Spleen (tissue), 7 donors: ENCODE measurements at regions not wholly inside any gene's neighbourhood (a gene's known extent, or its start where the extent isn't known, plus 50 kb on each side); places are given as distances from the start of the nearest gene placed in this dataset.

Source experiments
- CTCF ChIP-seq, 11 experiments: fragments of 200-600 bp in 7 of 11; fragments of 450-650 bp in 4 of 11; sonication (generic) in 4 of 11; IDR thresholded peaks in 8 of 11; conservative IDR thresholded peaks in 3 of 11; 1 replicate in 7 of 11; 2 replicates in 4 of 11; pipeline versions ENCODE4 v1.4.0 to v1.8.0; 2016 to 2021; ENCODE audit warnings: antibody characterized with exemption in 11 of 11, inconsistent platforms in 4 of 11, mild to moderate bottlenecking in 1 of 11
- POLR2A ChIP-seq, 3 donors: fragments of 450-650 bp; IDR thresholded peaks; one replicate each; pipeline ENCODE4 v1.5.1; 2017; ENCODE audit warnings: antibody characterized with exemption in 3 of 3, mild to moderate bottlenecking in 1 of 3
- POLR2AphosphoS5 ChIP-seq, 3 donors: sonication (generic); formaldehyde crosslinking; IDR thresholded peaks; one replicate each; pipeline ENCODE4 v1.5.1; 2017; ENCODE audit warnings: antibody characterized with exemption in 3 of 3
- donor health status: DM: no; HTN: no; CAD: no; lungs with moderate emphysema.
- donor health status: DM: no; HTN: no; CAD: no.
- donor health status: DM: no; HTN: no; CAD: no.

GRCh38 chr5:145163876-145164275, 671.3 kb downstream of the PRELID2 start:
- TF ChIP-seq CTCF (IDR thresholded peaks at IDR 0.05 in 8 of 11, conservative IDR thresholded peaks at IDR 0.05 in 3 of 11) (no peak), POLR2A (IDR thresholded peaks at IDR 0.05) (no peak), POLR2AphosphoS5 (IDR thresholded peaks at IDR 0.05) (no peak)
